ENCODE measurements at regions not wholly inside any gene's neighbourhood (a gene's known extent, or its start where the extent isn't known, plus 50 kb on each side); places are given as distances from the start of the nearest gene placed in this dataset.

- no peak overlapping the region for H3K4me3 ChIP-seq (ENCODE audit: low read depth, low read length)
- H3K4me1 ChIP-seq = no peaks in the 10 kb centered on the region
- H3K9me3 ChIP-seq = no peaks in the 10 kb centered on the region
- no peaks in the 10 kb centered on the region for H3K36me3 ChIP-seq
- TF ChIP-seq CTCF (IDR thresholded peaks at IDR 0.05; ENCODE audit: low read depth, low read length) = no peak
- DNase-seq = no peak
- H3K27me3 ChIP-seq = no peaks in the 10 kb centered on the region
Observed at GRCh38 chr4:106850691-106851090, 185.4 kb downstream of the DKK2 start.

DNA sequence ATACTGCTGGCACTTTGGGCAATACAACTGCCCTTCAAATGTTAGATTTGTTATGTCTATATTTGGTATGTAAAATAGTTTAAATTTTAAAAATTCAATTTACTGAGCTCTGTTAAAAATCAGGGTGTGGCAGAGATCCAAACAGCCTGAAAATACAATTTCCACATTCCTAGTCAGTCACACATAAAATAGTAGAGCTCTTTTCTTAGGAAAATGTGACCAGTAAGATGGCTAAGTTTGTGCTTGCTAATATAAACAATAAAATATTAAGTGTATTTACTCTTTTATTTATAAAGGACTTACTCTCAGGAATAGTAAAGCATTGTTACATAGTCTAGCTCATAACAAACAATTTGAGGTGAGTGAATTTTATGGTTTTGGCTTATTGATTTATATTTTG is 200.2 kb downstream of the DKK2 start:
- H3K27me3 ChIP-seq = no peaks in the 10 kb centered on the region
- no peaks in the 10 kb centered on the region; the same call in 1 of the 2 replicates for H3K9me3 ChIP-seq
- H3K36me3 ChIP-seq = no peaks in the 10 kb centered on the region
- no peak for TF ChIP-seq CTCF (IDR thresholded peaks at IDR 0.05; ENCODE audit: low read depth, low read length)
- H3K4me3 ChIP-seq (ENCODE audit: low read depth, low read length) = no peak overlapping the region
- no peak for DNase-seq
- no peaks in the 10 kb centered on the region for H3K4me1 ChIP-seq

DNA sequence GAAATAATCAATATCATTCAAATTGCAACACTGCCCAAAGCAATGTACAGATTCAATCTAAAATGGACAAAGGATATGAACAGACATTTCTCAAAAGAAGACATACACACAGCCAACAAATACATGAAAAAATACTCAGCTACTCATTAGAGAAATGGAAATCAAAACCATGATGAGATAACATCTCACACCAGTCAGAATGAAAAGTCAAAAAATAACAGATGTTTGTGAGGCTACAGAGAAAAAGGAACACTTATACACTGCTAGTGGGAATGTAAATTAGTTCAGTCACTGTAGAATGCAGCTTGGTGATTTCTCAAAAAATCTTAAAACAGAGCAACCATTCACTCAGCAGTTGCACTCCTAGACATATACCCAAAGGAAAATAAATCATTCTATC is 205.2 kb downstream of the DKK2 start:
- DNase-seq = no peak
- Histone ChIP-seq H3K9me3 (no peaks in the 10 kb centered on the region), H3K27me3 (no peaks in the 10 kb centered on the region), H3K4me3 (ENCODE audit: low read depth, low read length) (no peak overlapping the region), H3K4me1 (no peaks in the 10 kb centered on the region), H3K36me3 (no peaks in the 10 kb centered on the region)
- no peak for TF ChIP-seq CTCF (IDR thresholded peaks at IDR 0.05; ENCODE audit: low read depth, low read length)

GRCh38 chr4:106818764-106819163 is 217.3 kb downstream of the DKK2 start:
- no peaks in the 10 kb centered on the region for H3K27me3 ChIP-seq
- H3K4me3 ChIP-seq (ENCODE audit: low read depth, low read length) = no peak overlapping the region
- no peaks in the 10 kb centered on the region for H3K9me3 ChIP-seq
- H3K36me3 ChIP-seq = no peaks in the 10 kb centered on the region
- DNase-seq = no peak
- TF ChIP-seq CTCF (IDR thresholded peaks at IDR 0.05; ENCODE audit: low read depth, low read length) = no peak
- H3K4me1 ChIP-seq = no peaks in the 10 kb centered on the region

- Histone ChIP-seq H3K4me1 (no peaks in the 10 kb centered on the region), H3K27me3 (no peaks in the 10 kb centered on the region), H3K9me3 (no peaks in the 10 kb centered on the region), H3K4me3 (ENCODE audit: low read depth, low read length) (no peak overlapping the region), H3K36me3 (no peaks in the 10 kb centered on the region)
- no peak for TF ChIP-seq CTCF (IDR thresholded peaks at IDR 0.05; ENCODE audit: low read depth, low read length)
- no peak for DNase-seq
Observed at GRCh38 chr4:106816496-106816895, 219.6 kb downstream of the DKK2 start.

DNA sequence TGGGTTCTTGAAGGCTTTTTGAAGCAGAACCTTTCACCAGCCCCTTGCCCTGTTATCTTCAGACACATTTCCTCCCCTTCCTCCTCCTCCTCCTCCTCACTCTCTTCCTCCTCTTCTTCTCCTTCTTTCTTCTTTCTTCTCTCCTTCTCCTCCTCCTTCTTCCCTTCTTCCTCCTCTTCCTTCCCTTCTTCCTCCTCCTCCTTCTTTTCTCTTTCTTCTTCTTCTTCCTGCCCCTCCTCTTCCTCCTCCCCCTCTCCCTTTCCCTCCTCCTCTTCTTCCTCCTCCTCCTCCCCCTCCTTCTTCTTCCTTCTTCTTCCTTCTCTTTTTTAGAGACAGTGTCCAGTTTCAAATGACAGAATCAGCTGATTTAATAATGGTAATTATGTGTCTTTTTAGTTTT is 226.0 kb downstream of the DKK2 start:
- Histone ChIP-seq H3K4me3 (ENCODE audit: low read depth, low read length) (no peak overlapping the region), H3K4me1 (no peaks in the 10 kb centered on the region), H3K36me3 (no peaks in the 10 kb centered on the region), H3K27me3 (no peaks in the 10 kb centered on the region), H3K9me3 (no peaks in the 10 kb centered on the region)
- TF ChIP-seq CTCF (IDR thresholded peaks at IDR 0.05; ENCODE audit: low read depth, low read length) = no peak
- no peak for DNase-seq
